ENCODE measurements at regions not wholly inside any gene's neighbourhood (a gene's known extent, or its start where the extent isn't known, plus 50 kb on each side); places are given as distances from the start of the nearest gene placed in this dataset.
A peak's percentile ranks its signal among the peaks of the same experiment; 100 is the strongest.

GRCh38 chr2:176388861-176389260 lies 119.6 kb downstream of the MTX2 start:
- no peak for DNase-seq (ENCODE audit: low read depth)

DNA sequence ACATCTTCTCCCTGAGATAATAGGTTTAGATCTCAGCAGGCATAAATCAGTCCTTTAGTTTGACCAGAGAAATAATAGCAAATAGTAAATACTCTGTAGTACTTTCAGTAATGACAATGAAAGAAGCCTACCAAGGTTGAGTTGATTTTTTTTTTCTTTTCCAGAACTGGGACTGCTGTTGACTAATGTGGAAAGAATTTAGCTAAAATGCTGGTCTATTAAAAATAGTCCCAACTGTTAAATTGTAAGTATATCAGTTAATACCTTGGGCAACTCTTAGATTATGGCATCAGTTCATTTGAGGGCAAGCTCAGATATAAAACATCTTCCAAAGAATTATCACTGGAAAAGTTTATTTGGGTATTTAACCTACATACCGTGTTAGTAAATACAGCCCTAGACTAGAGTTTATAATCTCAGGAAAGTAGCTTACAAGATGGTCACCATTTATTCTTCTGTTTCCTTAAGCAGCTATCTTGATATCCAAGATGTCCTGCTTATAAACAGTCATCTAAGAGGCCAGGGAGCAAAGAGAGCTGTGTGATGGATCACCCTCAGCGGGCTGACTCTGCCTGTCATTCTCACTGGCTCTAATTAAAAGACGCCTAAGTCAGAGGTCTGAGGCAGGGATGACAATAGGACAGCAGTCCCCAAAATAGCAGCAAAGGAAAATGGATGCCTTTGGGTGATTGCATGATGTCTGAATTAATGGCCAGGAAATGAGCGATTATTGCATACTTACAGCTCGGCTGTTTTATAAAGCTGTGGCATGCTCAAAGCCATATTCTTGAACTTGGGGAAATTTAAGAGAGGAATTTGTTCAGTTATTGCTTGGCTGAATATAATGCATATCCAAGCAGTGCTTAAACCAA lies 121.3 kb downstream of the MTX2 start:
- DNase-seq (ENCODE audit: low read depth): no peak

GRCh38 chr2:176391148-176391419 lies 121.8 kb downstream of the MTX2 start:
- DNase-seq (ENCODE audit: low read depth): no peak

DNA sequence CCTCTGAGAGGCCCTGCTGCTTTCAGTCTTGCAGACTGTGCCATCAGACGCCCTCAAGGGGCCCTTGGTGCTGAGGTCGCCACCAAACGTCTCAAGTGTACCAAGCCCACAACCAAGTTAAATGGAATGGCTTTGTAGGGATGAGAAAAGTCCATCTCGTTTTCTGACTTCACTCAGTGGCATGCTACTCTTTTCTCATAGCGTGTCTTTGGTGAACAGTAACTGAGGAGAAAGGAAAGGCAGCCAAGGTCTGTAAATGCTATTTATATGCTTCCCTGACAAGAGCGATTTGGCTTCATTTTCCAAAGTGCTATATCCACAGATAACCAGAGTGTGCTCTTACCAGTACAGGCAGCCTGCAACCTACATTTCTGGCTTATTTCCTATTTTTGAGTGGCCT lies 123.0 kb downstream of the MTX2 start:
- no peak for DNase-seq (ENCODE audit: low read depth)

DNA sequence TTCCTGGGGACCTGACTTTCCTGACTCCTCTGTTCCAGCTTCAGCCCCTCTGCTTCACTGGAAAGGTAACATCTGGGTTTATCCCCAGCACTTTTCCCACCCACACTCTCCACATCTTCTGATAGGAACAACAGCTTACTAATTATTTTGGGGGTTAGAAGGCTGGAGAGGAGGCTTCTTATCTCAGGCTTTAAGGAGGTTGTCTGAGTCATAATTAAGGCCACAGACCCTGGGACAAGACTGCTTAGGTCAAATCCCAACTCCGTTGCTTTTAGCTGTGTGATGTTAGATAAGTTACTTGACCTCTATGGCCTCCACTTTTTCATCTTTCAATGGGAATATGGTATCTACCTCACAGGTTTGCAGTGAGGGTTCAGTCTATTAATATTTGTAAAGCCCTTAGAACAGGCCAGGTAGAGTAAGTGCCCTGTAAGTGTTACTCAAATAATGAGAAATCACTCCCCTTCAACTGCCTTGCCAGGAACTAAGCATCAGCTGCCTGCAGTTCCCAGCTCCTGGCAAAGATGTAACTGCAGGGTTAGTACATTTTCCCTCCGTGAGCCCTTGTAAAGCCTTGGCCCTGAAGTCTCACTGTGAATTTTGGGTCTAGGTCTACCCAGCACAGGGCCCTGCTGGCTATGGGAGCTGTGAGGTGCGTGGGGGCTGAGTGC lies 123.6 kb downstream of the MTX2 start:
- DNase-seq (ENCODE audit: low read depth): no peak

DNA sequence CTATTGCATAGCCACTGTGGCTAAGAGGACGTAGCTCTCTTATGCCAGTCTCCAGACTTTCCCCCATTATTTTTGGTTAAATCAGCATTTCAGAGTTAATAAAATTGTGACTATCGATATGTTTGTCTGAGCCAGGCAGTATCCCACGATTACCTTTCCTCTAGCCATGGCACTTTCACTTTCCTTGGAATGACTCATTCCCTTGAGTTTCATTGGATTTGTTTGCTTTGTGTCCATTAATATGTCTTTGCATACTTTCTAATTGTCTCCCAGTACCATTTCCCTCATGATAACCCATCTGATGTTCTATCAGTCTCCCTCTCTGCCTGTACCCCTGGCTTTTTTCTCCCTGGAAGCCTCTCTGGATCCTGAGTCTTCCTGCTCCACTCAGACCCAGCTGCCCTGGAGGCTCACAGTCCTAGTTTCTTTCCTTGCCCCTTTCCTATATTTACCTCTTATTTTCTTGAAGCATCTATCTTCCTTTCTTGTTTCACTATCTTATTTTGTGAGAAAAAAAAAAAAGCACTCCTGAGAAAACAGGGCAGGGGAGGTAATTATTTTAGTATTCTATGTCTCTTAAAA lies 126.1 kb downstream of the MTX2 start:
- no peak for DNase-seq (ENCODE audit: low read depth)

DNA sequence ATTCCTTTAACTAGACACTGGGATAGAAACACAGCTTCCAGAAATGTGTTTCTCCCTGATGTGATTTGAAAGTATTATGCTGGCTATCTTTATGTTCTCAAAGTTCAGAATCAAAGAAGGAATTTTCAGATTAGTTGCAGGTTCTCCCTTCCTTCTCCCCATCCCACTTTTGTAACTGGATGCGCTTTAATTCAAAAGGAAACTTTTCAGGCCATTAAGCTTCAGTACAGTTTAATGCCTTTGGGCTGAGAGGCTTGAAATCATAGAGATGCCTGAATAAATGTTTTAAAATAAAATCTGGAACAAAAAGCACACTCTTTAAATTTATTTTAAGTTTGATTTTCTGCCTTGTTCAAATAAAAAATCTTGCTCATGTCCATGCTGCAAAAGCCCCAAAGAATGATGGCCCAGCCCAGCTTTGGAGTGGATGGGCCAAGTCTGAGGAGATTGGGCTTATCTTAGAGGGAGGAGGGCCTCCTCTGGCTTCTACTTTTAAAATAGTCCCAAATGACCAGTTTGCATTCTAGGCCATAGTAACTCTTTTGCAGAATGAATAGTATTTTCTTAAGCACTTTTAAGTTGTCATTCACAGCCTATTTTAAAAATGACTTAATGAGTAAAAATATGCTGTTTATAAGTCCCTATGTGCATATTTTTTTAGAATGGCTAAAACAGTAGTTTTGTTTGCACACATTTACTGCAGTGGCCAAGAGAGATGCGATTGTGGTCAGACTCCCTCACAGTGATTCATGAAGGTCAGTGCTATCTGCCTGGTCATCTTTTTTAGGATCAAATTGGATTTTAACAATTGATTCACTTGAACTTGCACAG lies 129.2 kb downstream of the MTX2 start:
- no peak for DNase-seq (ENCODE audit: low read depth)

GRCh38 chr2:176399074-176399598 lies 129.9 kb downstream of the MTX2 start:
- DNase-seq (ENCODE audit: low read depth): no peak

GRCh38 chr2:176405477-176405876 lies 136.2 kb downstream of the MTX2 start:
- DNase-seq (ENCODE audit: low read depth): no peak

GRCh38 chr2:176407706-176408105 lies 138.5 kb downstream of the MTX2 start:
- DNase-seq (ENCODE audit: low read depth): no peak

DNA sequence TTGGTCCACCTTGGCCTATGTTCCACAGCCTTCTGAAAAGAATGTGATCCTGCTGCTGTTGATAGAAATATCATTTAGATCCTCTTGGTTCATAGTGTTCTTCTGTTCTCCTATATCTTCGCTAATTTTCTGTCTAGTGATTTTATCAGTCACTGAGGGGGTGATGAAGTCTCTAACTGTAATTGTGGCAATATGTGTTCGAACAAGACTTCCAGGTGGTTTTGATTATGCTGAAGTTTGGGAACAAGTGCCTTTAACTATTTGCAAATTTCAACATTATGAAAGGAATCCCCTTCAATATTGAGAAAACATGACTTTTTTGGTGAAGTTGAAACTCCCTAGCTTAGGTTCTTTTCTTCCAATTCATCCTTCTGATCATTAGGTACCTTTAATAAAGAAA lies 140.4 kb downstream of the MTX2 start:
- DNase-seq (ENCODE audit: low read depth): no peak

DNA sequence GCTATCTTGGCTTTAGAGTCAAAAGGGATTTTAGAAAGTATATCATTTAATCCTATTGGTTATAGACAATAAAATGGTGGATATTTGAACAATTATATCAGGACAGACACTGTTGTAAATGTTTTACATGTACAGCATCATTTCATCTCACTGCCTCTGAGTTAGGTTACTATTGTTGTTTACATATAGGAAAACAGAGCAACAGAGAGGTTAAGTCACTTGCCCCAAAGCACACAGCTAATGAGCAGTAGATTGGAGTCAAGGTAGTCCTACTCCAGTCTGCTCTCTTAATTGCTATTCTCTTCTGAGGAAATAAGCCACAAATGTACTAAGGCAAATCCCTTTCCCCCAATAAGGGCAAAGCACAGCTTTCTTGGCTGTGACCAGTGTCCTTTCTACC lies 142.9 kb downstream of the MTX2 start:
- DNase-seq (ENCODE audit: low read depth): no peak

DNA sequence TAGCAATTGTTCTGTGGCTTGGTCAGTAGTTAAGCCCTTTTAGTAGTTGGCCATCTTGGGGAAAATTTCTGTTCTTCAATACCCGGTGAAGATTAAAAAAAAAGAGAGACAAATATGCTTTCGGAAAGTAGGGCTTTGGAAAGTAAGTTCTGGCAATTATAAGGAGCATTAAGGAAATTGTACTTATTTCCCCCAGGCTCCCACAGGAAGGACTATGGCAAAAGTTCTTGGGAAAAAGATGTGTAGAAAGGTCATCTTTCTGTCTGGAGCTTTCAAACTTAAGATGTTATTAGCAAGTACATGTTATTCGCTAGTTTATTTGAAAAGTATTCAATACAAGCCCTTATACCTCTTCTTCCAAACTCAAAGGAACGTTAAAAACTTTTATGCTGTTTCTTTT lies 144.5 kb downstream of the MTX2 start:
- no peak for DNase-seq (ENCODE audit: low read depth)

- no peak for DNase-seq (ENCODE audit: low read depth)
Measured at GRCh38 chr2:176414641-176415040, 145.4 kb downstream of the MTX2 start.

DNA sequence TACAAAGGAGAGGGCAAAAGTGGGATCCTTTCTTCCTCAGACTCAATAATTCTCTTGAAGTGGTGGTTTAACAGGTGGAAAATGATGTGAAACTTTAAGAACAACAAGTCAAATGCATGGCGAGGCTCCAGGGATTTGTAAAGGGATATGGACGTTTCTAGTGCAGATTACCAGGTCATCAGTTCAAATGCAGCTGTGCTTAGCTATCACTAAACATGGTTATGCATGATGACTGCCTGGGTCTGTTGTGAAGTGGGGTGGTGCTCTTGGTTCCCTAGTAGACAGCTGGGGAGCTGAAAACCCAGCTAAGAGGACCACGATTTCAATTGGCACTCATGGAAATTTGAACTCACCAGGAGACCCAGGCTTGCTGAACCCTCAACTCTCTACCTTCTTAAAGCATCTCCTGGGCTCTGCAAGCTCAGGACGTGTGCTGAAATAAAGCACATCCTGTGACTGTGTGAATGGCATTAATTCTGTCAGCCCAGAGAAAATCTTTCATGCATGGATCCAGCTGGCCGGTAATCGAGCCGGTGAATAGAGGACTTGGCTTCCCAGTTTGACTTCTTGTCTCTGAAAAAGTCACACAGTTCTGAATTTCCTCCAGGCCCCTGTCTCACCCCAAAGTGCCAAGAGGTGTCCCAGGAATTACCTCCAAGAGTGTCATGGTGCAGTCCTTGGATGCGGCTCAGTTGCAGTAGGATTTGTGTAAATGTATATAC lies 146.1 kb downstream of the MTX2 start:
- no peak for DNase-seq (ENCODE audit: low read depth)

DNA sequence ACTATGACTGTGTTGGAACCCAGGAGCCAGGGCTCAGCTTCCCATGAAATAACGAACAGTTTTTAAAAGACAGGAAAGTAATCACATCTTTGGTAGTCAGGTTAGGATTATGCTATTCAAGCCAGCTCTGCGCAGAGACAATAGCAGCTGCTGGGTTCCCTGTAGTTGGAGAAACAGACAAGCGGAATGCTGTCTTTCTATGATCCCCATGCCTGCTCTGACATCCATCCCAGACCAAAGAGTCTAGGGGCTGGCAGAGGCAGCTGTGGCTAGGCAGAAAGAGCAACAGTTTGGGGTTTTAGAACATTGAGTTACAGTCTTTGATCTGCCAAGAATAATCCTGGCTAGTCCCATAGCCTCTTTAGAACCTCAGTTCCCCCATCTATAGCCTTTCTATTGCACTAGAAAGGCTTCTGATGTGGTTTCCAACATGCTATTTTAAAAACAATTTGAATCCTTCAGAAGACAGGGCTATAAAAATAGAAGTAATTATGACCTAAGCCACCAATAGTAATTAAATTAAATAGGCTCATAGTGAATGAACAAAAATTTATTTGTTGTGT lies 146.8 kb downstream of the MTX2 start:
- DNase-seq (ENCODE audit: low read depth): no peak

- DNase-seq (ENCODE audit: low read depth): no peak
Measured at GRCh38 chr2:176418768-176419167, 149.5 kb downstream of the MTX2 start.

DNA sequence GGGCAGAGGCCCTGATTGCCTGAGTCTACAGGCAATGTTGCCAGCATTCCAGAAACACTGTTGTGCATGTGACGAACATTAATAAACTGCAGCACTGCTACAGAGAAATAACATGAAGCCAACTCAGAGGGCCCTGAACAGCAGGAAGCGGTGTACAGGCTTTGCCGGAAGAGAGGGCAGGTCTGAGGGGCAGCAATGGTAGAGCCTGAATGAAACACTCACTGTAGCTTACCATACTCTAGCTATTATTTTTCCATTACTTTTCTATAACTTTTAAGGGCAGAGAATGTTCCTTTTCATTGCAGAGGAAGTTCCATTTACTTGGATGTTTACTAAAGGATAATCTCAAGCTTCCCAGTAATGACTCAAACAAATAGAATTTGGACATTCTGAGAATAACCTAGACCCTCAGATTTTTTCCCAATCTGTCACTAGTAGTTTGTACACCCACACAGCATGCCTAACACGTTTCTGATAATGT lies 150.4 kb downstream of the MTX2 start:
- DNase-seq (ENCODE audit: low read depth): peak; percentile 18

DNA sequence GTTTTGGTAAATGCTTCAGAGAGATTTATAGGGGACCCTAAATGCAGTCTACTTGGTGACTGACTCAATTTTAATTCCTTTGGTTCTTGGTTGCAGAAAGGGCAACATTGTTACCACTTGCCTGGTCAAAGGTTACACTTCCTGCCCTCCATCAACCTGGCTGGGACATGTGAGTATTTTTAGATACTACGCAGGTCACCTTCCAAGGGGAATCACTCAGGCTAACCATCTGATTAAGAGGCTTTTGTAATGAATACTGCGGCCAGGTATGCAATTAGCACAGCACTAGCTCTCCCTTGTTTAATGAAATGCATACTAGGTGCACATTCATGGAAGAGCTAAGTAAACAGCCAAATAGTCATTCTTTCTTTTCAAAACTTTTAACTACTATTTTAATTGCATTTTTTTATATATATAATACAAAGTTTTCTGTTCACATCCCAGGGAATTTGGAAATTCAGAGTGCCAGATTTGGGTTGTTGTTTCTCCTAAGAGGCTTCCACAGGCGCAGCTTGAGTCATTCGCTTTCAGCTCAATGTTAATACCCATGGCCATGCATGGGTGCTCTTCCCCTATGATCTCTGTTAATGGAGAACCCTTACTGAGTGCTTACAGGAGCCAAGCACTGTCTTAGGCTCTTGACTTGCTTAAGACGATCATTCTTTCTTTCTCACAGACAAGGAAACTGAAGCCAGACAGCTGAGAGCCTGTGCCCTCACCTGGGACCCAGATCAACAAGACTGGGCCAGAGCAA lies 152.2 kb downstream of the MTX2 start:
- no peak for DNase-seq (ENCODE audit: low read depth)

- no peak for DNase-seq (ENCODE audit: low read depth)
Measured at GRCh38 chr2:176423819-176424218, 154.6 kb downstream of the MTX2 start.
